ENCODE measurements at regions not wholly inside any gene's neighbourhood (a gene's known extent, or its start where the extent isn't known, plus 50 kb on each side); places are given as distances from the start of the nearest gene placed in this dataset.
A peak's percentile ranks its signal among the peaks of the same experiment; 100 is the strongest.

GRCh38 chr5:6886866-6887265 lies 173.6 kb downstream of the TENT4A start:
- no peak for TF ChIP-seq CTCF (IDR thresholded peaks at IDR 0.05)
- no peak for TF ChIP-seq ZFX (IDR thresholded peaks at IDR 0.05; ENCODE audit: borderline replicate concordance)
- H3K27ac ChIP-seq: no peak overlapping the region

- H3K27ac ChIP-seq: no peak overlapping the region
- TF ChIP-seq CTCF (IDR thresholded peaks at IDR 0.05) (no peak), ZFX (IDR thresholded peaks at IDR 0.05; ENCODE audit: borderline replicate concordance) (no peak)
Measured at GRCh38 chr5:6889030-6889429, 175.8 kb downstream of the TENT4A start.

GRCh38 chr5:6899221-6899620 lies 186.0 kb downstream of the TENT4A start:
- TF ChIP-seq CTCF (IDR thresholded peaks at IDR 0.05) (no peak), ZFX (IDR thresholded peaks at IDR 0.05; ENCODE audit: borderline replicate concordance) (no peak)
- no peak overlapping the region for H3K27ac ChIP-seq

- H3K27ac ChIP-seq: peak overlapping the region; percentile 37; the same call in 1 of the 2 replicates
Measured at GRCh38 chr5:6900247-6901227, 187.3 kb downstream of the TENT4A start.

GRCh38 chr5:6902094-6902493 lies 188.9 kb downstream of the TENT4A start:
- TF ChIP-seq CTCF (IDR thresholded peaks at IDR 0.05) (no peak), ZFX (IDR thresholded peaks at IDR 0.05; ENCODE audit: borderline replicate concordance) (no peak)

More at GRCh38 chr5:6900247-6901227, 187.3 kb downstream of the TENT4A start:
- TF ChIP-seq CTCF (IDR thresholded peaks at IDR 0.05) (no peak), ZFX (IDR thresholded peaks at IDR 0.05; ENCODE audit: borderline replicate concordance) (no peak)

GRCh38 chr5:6902597-6902996 lies 189.4 kb downstream of the TENT4A start:
- H3K27ac ChIP-seq: no peak overlapping the region
- TF ChIP-seq ZFX (IDR thresholded peaks at IDR 0.05; ENCODE audit: borderline replicate concordance) (no peak), CTCF (IDR thresholded peaks at IDR 0.05) (no peak)

More at GRCh38 chr5:6902094-6902493, 188.9 kb downstream of the TENT4A start:
- no peak overlapping the region for H3K27ac ChIP-seq

- H3K27ac ChIP-seq: no peak overlapping the region
- TF ChIP-seq CTCF (IDR thresholded peaks at IDR 0.05) (no peak), ZFX (IDR thresholded peaks at IDR 0.05; ENCODE audit: borderline replicate concordance) (no peak)
Measured at GRCh38 chr5:6903934-6904333, 190.7 kb downstream of the TENT4A start.
